ENCODE measurements at regions not wholly inside any gene's neighbourhood (a gene's known extent, or its start where the extent isn't known, plus 50 kb on each side); places are given as distances from the start of the nearest gene placed in this dataset.

DNA sequence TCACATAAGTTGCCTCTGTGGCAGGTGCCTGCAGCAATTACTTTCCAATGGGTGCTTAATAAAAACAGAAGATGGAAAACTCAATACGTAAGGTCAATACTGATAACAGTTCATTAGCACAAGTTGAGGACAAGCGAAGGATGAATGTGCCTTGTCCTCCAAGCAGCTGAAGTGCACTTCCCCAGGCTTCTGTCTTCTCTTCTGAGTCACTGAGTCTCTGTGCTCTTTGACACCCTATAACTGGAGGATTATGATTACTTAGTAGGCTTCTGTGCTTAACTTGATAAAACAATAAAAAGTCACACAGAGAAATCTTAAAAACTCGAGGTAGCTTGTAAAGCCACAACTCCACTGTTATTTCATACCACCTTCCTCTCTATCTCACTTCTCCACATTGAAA is 216.6 kb upstream of the ADCY2 start:
- POLR2A ChIA-PET: no interaction called here
- Mint-ChIP-seq H3K27ac (no peak overlapping the region), H3K4me3 (no peak overlapping the region)

DNA sequence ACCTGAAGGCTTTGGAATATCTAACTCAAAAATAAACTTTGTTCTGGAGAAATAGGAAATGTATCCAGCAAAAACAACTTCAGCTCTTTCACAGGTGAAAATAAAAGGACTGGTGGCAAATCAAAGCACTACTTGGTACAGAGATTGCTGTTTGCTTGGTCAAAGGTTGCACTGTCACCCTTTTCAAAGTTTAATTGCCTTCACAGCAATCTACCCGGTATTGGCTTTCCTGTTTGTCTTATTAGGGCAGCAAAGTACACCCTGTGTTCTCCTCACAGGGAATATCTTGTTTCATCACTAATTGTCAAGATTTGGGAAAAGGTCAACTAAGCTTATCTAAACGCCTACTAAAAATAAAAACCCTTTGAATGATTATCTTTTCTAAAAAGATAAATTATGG is 214.1 kb upstream of the ADCY2 start:
- Mint-ChIP-seq H3K27me3 (no peaks in the 10 kb centered on the region), H3K4me3 (no peak overlapping the region), H3K9me3 (no peaks in the 10 kb centered on the region), H3K36me3 (ENCODE audit: low read depth) (no peaks in the 10 kb centered on the region), H3K27ac (no peak overlapping the region), H3K4me1 (no peaks in the 10 kb centered on the region)
- DNase-seq: no peak
- ChIA-PET POLR2A (no interaction called here), CTCF (no interaction called here)

More for the DNA sequence above, 216.6 kb upstream of the ADCY2 start:
- no peaks in the 10 kb centered on the region for H3K9me3 Mint-ChIP-seq
- CTCF ChIA-PET: no interaction called here
- no peaks in the 10 kb centered on the region for H3K36me3 Mint-ChIP-seq (ENCODE audit: low read depth)
- H3K4me1 Mint-ChIP-seq: no peaks in the 10 kb centered on the region
- no peaks in the 10 kb centered on the region for H3K27me3 Mint-ChIP-seq
- no peak for DNase-seq

DNA sequence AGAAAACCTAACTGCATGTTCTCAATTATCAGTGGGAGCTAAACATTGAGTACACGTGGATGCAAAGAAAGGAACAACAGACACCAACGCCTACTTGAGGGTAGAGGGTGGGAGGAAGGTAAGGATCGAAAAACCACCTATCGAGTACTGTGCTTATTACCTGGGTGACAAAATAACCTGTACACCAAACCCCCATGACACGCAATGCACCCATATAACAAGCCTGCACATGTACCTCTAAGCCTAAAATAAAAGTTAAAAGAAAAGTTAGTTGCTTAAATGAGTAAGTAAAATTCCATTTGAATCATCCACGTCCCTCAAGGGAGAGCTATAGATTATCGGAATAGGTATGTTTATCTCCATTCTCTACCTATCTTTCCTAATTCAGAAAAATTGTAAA is 210.2 kb upstream of the ADCY2 start:
- Mint-ChIP-seq H3K4me1 (no peaks in the 10 kb centered on the region), H3K9me3 (no peaks in the 10 kb centered on the region), H3K27me3 (no peaks in the 10 kb centered on the region), H3K27ac (no peak overlapping the region), H3K4me3 (no peak overlapping the region), H3K36me3 (ENCODE audit: low read depth) (no peaks in the 10 kb centered on the region)
- CTCF ChIA-PET: no interaction called here
- no peak for DNase-seq
- POLR2A ChIA-PET: no interaction called here

DNA sequence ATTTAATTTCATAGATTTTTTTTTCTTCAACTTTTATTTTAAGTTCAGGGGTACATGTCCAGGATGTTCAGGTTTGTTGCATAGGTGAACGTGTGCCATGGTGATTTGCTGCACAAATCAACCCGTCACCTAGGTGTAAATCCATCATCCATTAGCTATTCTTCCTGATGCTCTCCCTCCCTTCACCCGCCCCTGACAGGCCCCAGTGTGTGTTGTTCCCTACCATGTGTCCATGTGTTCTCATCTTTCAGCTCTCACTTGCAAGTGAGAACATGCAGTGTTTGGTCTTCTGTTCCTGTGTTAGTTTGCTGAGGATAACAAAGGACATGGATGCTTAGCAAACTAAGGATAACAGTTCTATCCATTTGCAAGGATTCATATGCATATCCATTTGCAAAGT is 209.1 kb upstream of the ADCY2 start:
- H3K4me1 Mint-ChIP-seq: no peaks in the 10 kb centered on the region
- no peak overlapping the region for H3K4me3 Mint-ChIP-seq
- DNase-seq: no peak
- no peaks in the 10 kb centered on the region for H3K9me3 Mint-ChIP-seq
- no peaks in the 10 kb centered on the region for H3K27me3 Mint-ChIP-seq
- H3K27ac Mint-ChIP-seq: no peak overlapping the region
- no peaks in the 10 kb centered on the region for H3K36me3 Mint-ChIP-seq (ENCODE audit: low read depth)
- ChIA-PET POLR2A (no interaction called here), CTCF (no interaction called here)

DNA sequence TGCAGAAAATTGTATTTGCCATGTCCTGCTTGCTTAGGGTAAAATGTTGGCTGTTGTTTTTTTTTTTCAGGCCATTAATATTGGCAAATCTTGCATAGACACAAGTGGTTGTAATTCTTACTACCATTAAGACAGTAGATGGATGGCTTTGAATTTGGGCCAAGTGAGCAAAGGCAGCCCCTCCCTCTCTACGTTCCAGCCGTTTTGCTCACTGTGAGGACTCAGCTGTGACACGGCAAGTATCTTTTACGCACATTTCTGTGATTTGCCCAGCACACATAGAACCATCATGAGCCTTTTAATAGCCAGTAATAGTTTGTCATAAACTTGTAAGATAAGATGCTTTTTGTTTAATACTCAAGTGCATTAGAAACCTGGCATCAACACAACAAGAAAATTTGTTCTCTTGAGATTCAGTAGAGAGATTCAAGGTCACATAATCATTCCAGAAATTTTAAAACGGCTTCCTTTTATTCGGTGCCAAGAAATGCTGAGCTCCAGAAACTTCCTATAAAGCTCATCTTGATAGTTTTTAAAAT is 205.2 kb upstream of the ADCY2 start:
- no peak for DNase-seq
- no peak overlapping the region for H3K4me3 Mint-ChIP-seq
- CTCF ChIA-PET: no interaction called here

DNA sequence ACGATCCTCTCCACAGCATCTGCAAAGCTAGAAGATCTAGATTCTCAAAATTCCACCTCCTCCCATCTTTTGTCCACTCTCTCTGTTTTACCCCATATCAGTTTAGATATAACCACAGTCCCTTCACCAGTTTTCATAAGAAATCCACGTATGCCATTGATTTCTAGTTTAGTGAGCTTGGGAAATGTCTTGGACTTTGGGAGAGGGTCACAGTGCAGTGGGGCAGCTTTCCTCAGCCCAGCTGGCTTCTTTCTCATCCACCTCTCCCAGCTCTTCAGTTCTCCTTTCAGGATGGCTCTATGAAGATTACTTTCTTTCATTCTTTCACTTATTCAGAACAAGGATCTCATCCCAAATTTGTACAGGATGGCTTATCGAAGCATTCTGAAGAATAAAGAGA is 203.9 kb upstream of the ADCY2 start:
- ChIA-PET POLR2A (no interaction called here), CTCF (no interaction called here)
- no peak for DNase-seq
- Mint-ChIP-seq H3K27ac (no peak overlapping the region), H3K4me3 (no peak overlapping the region), H3K36me3 (ENCODE audit: low read depth) (no peaks in the 10 kb centered on the region), H3K4me1 (no peaks in the 10 kb centered on the region), H3K9me3 (peaks cover 5% of the 10 kb centered on the region), H3K27me3 (no peaks in the 10 kb centered on the region)

More for the DNA sequence above, 205.2 kb upstream of the ADCY2 start:
- POLR2A ChIA-PET: no interaction called here
- Mint-ChIP-seq H3K4me1 (no peaks in the 10 kb centered on the region), H3K27ac (no peak overlapping the region), H3K9me3 (peaks cover 5% of the 10 kb centered on the region), H3K36me3 (ENCODE audit: low read depth) (no peaks in the 10 kb centered on the region), H3K27me3 (no peaks in the 10 kb centered on the region)

DNA sequence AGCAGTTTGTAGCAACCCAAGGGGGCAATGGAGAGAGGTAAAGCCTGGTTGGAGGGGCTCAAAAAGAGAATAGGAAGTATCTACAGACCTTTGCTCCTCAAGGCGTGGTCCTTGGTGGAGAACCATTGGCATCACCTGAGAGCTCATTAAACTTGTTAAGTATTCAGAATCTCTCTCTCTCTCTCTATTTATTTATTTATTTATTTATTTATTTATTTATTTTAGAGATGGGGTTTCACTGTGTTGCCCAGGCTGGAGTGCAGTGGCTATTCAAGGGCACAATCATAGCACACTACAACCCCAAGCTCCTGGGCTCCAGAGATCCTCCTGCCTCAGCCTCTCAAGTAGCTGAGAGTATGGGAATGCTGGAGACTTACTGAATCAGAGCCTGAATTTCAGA is 193.1 kb upstream of the ADCY2 start:
- no peak for DNase-seq
- POLR2A ChIA-PET: no interaction called here

DNA sequence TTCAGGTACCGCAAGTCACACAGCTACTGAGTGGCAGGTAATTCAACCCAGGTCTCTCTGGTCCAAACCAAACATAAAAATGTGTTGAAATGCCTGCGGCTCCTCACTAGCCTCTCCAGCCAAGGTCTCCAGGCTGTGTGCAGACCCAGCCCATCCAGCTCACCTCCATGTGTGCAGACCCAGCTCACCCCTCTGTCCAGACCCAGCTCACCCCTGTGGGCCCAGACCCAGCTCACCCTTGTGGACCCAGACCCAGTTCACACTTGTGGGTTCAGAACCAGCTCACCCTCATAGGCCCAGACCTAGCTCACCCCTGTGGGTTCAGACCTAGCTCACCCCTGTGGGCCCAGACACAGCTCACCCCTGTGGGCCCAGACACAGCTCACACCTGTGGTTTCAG is 188.0 kb upstream of the ADCY2 start:
- DNase-seq: no peak
- H3K4me3 Mint-ChIP-seq: no peak overlapping the region
- H3K36me3 Mint-ChIP-seq (ENCODE audit: low read depth): no peaks in the 10 kb centered on the region
- H3K4me1 Mint-ChIP-seq: no peaks in the 10 kb centered on the region
- ChIA-PET CTCF (no interaction called here), POLR2A (no interaction called here)
- H3K27ac Mint-ChIP-seq: no peak overlapping the region
- peaks cover 7% of the 10 kb centered on the region for H3K9me3 Mint-ChIP-seq
- no peaks in the 10 kb centered on the region for H3K27me3 Mint-ChIP-seq

More for the DNA sequence above, 193.1 kb upstream of the ADCY2 start:
- peaks cover 11% of the 10 kb centered on the region for H3K9me3 Mint-ChIP-seq
- no peak overlapping the region for H3K27ac Mint-ChIP-seq
- no peaks in the 10 kb centered on the region for H3K27me3 Mint-ChIP-seq
- CTCF ChIA-PET: no interaction called here
- H3K4me1 Mint-ChIP-seq: no peaks in the 10 kb centered on the region
- H3K4me3 Mint-ChIP-seq: no peak overlapping the region
- H3K36me3 Mint-ChIP-seq (ENCODE audit: low read depth): no peaks in the 10 kb centered on the region

DNA sequence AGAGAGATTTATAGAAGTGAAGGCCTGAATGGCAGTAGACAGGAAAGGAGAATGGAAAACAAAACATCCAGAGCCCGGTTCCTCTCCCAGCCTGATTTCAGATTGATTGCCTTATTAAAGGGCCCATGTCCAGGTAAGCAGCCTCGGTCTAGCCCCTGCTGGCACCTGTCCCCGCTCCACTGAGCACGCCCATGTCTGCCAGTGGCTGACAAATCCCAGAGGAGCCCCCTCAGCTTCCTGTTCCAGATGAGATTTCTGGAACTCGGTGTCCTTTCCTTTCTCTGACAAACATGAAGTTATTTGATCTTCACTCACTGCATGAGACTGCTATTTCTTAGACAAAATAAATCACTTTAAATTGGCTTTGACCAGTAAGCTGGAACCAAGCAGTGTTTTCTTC is 187.0 kb upstream of the ADCY2 start:
- ChIA-PET CTCF (no interaction called here), POLR2A (no interaction called here)
- Mint-ChIP-seq H3K36me3 (ENCODE audit: low read depth) (no peaks in the 10 kb centered on the region), H3K27ac (no peak overlapping the region), H3K9me3 (peaks cover 7% of the 10 kb centered on the region), H3K4me1 (no peaks in the 10 kb centered on the region), H3K4me3 (no peak overlapping the region), H3K27me3 (no peaks in the 10 kb centered on the region)
- DNase-seq: no peak

DNA sequence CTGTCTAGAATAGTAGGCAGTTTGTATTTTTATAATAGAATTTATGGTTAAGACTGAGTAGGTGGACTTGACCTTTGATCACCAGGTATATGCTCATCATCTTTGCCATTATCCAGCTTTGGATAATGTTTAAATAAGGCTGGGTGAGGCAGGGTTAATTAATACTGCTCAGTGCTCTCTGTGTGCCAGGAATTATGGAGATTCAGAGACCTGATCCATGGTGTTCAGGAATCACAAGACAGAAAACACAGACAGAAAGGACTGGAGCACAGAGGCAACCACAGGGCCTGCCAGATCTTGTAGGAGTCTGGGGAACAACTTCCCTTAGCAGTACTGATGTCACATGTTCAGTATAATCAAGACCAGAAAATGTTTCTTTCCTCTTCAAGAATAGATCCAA is 186.3 kb upstream of the ADCY2 start:
- peaks cover 7% of the 10 kb centered on the region for H3K9me3 Mint-ChIP-seq
- no peak overlapping the region for H3K27ac Mint-ChIP-seq
- ChIA-PET POLR2A (no interaction called here), CTCF (no interaction called here)
- no peaks in the 10 kb centered on the region for H3K27me3 Mint-ChIP-seq
- no peaks in the 10 kb centered on the region for H3K36me3 Mint-ChIP-seq (ENCODE audit: low read depth)
- no peak for DNase-seq
- H3K4me1 Mint-ChIP-seq: no peaks in the 10 kb centered on the region
- H3K4me3 Mint-ChIP-seq: no peak overlapping the region

DNA sequence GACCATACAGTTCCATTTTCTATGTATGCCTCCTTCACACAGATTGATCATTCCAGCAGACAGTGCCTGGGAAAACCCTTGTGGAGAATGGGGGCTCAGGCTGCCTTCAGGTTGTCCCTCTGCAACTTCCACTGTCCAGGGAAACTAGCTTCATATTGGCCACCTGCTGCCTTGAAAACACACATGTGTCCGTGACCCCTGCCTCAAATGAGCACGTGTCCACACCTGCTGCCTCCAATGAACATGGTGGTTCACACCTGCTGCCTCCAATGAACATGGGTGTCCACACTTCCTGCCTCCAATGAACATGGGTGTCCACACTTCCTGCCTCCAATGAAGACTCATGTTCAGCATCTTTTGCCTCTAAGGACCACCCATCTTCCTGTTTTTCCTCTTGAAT is 185.4 kb upstream of the ADCY2 start:
- H3K36me3 Mint-ChIP-seq (ENCODE audit: low read depth): no peaks in the 10 kb centered on the region
- H3K9me3 Mint-ChIP-seq: peaks cover 3% of the 10 kb centered on the region
- no peak for DNase-seq
- ChIA-PET POLR2A (no interaction called here), CTCF (no interaction called here)
- H3K27me3 Mint-ChIP-seq: no peaks in the 10 kb centered on the region
- no peaks in the 10 kb centered on the region for H3K4me1 Mint-ChIP-seq
- H3K4me3 Mint-ChIP-seq: no peak overlapping the region
- H3K27ac Mint-ChIP-seq: no peak overlapping the region

DNA sequence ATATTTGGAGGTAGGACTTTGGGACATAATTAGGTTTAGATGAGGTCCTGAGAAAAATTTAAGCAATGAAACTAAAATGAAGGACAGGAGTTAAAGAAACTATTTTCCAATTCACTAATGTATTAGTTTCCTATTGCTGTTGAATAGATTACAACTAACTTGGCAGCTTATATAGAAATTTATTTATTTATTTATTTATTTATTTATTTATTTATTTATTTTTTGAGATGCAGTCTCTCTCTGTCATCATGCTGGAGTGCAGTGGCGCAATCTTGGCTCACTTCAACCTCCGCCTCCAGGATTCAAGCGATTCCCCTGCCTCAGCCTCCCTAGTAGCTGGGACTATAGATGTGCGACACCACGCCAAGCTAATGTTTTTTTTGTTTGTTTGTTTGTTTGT is 182.4 kb upstream of the ADCY2 start:
- H3K9me3 Mint-ChIP-seq: no peaks in the 10 kb centered on the region

DNA sequence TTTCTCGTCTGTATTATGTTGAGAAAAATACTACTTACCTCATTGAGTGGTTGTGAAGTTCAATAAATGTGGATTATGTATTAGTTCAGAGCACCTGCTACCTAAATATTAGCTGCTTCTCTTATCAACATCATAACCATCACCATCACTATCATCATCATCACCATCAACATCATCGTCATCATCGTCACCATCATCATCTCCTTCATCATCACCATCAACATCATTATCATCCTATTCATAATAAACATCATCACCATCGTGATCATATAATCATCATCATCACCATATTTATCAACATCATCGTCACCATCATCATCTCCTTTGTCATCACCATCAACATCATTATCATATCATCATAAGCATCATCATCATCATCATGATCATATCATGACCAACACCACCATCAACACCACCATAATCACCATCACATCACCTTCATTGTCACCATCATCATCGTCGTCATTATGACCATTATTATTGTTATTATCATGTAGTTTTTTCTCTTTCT is 181.0 kb upstream of the ADCY2 start:
- Mint-ChIP-seq H3K4me3 (no peak overlapping the region), H3K27ac (no peak overlapping the region), H3K4me1 (no peaks in the 10 kb centered on the region), H3K9me3 (no peaks in the 10 kb centered on the region), H3K36me3 (ENCODE audit: low read depth) (no peaks in the 10 kb centered on the region), H3K27me3 (no peaks in the 10 kb centered on the region)
- POLR2A ChIA-PET: no interaction called here
- DNase-seq: no peak
- CTCF ChIA-PET: no interaction called here

More for the DNA sequence above, 182.4 kb upstream of the ADCY2 start:
- Mint-ChIP-seq H3K27me3 (no peaks in the 10 kb centered on the region), H3K4me3 (no peak overlapping the region), H3K27ac (no peak overlapping the region), H3K36me3 (ENCODE audit: low read depth) (no peaks in the 10 kb centered on the region), H3K4me1 (no peaks in the 10 kb centered on the region)
- ChIA-PET POLR2A (no interaction called here), CTCF (no interaction called here)
- DNase-seq: no peak

DNA sequence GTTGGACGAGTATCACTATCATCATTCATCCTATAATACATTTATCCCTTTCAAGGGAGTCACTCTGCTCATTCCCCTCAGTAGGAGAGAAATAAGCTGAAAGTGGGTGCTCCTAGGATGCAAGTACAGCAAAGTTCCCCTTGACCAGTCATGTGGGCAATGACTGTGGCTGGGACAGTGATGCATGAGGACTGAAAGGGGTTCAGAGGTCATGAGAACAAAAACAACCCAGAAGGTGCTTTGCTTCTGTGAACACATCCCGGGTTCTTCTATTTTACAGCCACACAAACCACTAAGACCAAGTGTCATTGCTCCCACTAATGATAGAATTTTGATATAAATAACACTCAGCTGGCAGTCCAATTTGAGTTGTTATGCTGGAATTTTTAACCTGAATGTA is 177.8 kb upstream of the ADCY2 start:
- Mint-ChIP-seq H3K36me3 (ENCODE audit: low read depth) (no peaks in the 10 kb centered on the region), H3K4me3 (no peak overlapping the region)
- CTCF ChIA-PET: no interaction called here

DNA sequence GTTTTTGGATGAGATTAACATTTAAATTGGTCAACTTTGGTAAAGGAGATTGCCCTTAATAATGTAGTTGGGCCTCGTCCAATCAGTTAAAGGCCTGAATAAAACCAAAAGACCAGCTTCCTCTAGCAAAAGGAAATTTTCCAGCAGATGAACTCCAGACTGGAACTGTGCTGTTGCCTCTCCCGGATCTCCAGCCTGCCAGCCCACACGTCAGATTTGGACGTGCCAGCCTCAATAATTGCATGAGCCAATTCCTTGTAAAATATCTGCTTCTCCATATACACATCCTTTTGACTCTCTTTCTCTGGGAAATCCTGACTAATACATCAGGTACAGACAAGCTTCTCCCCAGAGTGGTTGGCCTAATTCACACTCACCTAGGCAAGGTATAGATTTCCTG is 175.8 kb upstream of the ADCY2 start:
- Mint-ChIP-seq H3K4me3 (no peak overlapping the region), H3K36me3 (ENCODE audit: low read depth) (no peaks in the 10 kb centered on the region), H3K27me3 (no peaks in the 10 kb centered on the region), H3K9me3 (no peaks in the 10 kb centered on the region), H3K27ac (no peak overlapping the region), H3K4me1 (no peaks in the 10 kb centered on the region)
- ChIA-PET POLR2A (no interaction called here), CTCF (no interaction called here)
- no peak for DNase-seq

More for the DNA sequence above, 177.8 kb upstream of the ADCY2 start:
- Mint-ChIP-seq H3K4me1 (no peaks in the 10 kb centered on the region), H3K27me3 (no peaks in the 10 kb centered on the region), H3K27ac (no peak overlapping the region), H3K9me3 (no peaks in the 10 kb centered on the region)
- DNase-seq: no peak
- POLR2A ChIA-PET: no interaction called here

Data from activated CD4-positive, alpha-beta T cell treated with anti-CD3 and anti-CD28 coated beads, Interleukin-2, amount 10 ng/mL, durations not matched to agents 7 days and 5 days (primary cell).